WI38 (cell line): ENCODE measurements at regions not wholly inside any gene's neighbourhood (a gene's known extent, or its start where the extent isn't known, plus 50 kb on each side); places are given as distances from the start of the nearest gene placed in this dataset.
"Not testable (repeated sequence)": the region's sequence is repeated elsewhere in the genome, so short reads cannot be mapped to it uniquely, and the experiment has no call there.

Experiments
- H3K4me3 ChIP-seq: 2 replicates; pipeline ENCODE4 v1.5.1; 2011; ENCODE audit warnings: low read depth, mild to moderate bottlenecking, control low read depth, low read length
- TF ChIP-seq, protein P1 (sequence below): IDR thresholded peaks from 2 replicates; pipeline ENCODE4 v1.5.1; 2012; ENCODE audit warnings: low read depth, mild to moderate bottlenecking, control low read depth, low read length

DNA sequence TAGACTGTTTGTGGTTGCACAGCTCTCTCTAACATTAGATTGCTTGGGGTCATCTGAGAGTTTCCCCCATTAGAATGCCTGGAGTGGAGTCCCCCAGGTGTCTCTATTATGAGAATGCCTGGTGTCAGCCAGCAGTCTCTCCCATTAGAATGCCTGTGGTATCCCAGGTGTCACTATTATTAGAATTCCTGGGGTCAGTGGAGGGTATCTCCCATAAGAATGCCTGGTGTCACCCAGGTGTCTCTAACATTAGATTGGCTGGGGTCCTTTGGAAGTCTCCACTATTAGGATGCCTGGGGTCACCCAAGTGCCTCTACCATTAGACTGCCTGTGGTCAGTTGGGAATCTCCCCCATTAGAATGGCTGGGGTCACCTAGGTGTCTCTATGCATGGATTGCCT lies 1495.1 kb downstream of the UQCRFS1 start:
- TF ChIP-seq, protein P1, sequence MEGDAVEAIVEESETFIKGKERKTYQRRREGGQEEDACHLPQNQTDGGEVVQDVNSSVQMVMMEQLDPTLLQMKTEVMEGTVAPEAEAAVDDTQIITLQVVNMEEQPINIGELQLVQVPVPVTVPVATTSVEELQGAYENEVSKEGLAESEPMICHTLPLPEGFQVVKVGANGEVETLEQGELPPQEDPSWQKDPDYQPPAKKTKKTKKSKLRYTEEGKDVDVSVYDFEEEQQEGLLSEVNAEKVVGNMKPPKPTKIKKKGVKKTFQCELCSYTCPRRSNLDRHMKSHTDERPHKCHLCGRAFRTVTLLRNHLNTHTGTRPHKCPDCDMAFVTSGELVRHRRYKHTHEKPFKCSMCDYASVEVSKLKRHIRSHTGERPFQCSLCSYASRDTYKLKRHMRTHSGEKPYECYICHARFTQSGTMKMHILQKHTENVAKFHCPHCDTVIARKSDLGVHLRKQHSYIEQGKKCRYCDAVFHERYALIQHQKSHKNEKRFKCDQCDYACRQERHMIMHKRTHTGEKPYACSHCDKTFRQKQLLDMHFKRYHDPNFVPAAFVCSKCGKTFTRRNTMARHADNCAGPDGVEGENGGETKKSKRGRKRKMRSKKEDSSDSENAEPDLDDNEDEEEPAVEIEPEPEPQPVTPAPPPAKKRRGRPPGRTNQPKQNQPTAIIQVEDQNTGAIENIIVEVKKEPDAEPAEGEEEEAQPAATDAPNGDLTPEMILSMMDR = no peak
- H3K4me3 ChIP-seq = no peak overlapping the region

DNA sequence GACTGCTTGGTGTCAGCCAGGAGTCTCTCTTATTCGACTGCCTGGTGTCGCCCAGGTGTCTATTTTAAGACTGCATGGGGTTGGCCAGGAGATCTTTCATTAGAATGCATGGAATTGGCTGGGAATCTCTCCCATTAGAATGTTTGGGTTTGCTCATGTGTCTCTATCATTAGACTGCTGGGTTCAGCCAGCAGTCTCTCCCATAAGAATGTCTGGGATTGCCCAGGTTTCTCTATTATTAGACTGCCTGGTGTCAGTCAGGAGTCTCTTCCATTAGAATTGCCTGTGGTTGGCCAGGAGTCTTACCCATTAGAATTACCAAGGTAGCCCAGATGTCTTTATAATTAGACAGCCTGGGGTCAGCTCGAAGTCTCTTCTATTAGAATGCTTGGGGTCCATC lies 1496.0 kb downstream of the UQCRFS1 start:
- no peak overlapping the region for H3K4me3 ChIP-seq
- TF ChIP-seq, protein P1 = no peak

DNA sequence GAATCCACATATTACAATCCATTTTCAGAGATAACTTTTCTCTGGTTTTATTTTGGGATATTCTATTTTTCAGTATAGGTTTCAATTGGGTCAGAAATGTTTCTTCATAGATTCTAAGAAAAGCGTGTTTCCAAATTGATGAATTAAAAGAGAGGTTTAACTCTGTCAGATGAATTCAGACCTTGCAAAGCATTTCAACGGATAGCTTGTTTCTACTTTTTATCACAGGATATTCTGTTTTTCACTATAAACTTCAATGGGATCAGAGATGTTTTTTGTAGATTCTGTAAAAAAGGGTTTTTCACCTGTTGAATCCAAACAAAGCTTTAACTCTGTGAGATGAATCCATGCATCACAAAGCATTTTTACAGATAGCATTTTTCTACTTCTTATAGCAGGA lies 1498.1 kb downstream of the UQCRFS1 start:
- TF ChIP-seq, protein P1 = no peak
- H3K4me3 ChIP-seq = no peak overlapping the region

DNA sequence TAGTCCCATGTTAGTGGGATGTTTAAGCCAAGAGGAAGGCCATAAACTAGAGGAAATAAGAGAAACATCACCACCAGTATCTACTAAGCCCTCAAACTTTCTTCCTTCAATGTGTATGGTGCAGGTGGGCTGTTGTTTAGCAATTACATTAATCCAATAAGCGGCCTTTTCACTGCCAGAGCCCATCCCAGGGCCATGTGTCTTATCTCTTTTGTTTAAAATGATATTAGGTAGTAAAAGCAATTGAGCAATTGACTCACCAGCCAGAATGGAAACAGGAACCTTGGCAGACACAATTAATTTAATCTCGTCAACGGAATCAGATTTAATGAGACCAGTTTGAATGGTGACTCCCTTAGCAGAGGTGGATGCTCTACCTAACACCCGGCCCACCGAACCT lies 1503.5 kb downstream of the UQCRFS1 start:
- H3K4me3 ChIP-seq = no peak overlapping the region
- TF ChIP-seq, protein P1 = no peak

DNA sequence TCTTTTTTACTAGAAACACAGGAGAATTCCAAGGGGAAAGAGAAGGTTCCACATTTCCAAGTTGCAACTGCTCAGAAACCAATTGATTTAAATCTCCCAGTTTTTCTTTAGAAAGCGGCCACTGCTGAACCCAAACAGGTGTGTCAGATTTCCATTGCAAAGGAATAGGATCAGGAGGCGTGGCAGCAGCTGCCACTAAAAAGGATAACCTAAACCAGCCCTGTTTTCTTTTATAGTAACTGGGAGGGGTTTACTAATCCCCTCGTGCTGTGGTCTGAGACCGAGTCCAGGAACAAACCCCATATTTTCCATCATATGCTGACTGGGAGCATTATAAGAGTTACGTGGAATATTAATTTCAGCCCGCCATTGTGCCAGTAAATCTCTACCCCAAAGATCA lies 1504.0 kb downstream of the UQCRFS1 start:
- not testable (repeated sequence) for H3K4me3 ChIP-seq

DNA sequence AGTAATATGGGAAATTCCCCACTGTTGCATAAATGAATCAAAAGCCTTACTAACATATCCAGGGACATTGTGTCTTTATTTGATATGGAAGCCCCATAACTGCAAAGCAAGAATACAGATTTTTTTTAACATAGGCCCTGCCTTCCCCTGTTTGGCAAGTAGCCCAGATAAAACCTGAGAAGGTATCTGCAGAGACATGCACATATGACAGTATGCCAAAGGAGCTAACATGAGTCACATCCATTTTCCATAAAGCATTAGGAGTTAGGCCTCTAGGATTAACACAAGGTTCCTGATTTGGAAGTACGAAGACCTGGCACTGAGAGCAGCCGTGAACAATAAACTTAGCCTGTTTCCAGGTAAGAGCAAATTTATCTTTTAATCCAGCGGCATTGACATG lies 1505.9 kb downstream of the UQCRFS1 start:
- not testable (repeated sequence) for H3K4me3 ChIP-seq

DNA sequence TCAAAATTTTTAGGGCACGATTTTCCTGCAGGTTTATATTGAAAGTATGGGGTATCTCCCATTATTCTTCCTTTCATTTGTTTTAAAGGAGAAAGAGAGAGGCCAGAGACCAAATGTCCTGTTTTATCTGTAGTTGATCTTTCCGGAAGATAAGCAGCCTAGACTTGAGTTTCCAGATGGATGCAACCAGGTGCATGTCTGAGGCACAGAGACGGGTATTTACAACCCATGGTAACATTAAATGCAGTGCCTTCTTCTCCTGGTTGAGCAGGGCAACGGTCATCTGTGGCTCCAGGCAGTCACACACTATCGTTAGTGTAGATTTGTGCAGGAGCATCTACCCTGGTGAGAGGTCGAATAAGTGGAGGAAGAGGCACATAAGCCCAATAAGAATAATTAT lies 1507.1 kb downstream of the UQCRFS1 start:
- H3K4me3 ChIP-seq = no peak overlapping the region
- TF ChIP-seq, protein P1 = no peak

DNA sequence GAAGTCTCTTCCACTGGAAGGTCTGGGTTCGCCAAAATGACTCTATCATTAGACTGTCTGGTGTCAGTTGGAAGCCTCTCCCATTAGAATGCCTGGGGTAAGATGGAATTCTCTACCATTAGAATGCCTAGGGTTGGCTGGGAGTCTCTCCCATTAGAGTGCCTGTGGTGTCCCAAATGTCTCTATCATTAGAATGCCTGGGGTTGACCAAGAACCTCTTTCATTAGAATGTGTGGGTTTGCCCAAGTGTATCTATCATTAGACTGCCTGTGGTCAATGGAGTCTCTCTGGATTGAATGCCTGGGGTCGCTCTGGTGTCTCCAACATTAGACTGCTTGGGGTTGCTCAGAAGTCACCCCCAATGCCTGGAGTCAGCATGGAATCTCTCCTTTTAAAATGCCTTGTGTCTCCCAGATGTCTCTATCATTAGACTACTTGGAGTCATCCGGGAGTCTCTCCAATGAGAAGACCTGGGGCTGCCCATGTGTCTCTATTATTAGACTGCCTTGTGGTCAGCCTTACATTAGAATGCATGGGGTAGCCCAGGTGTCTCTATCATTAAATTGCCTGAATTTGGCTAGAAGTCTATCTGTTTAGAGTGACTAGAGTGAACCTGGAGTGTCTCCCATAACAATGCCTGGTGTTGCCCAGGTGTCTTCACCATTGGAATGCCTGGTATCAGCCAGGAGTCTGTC lies 1518.4 kb downstream of the UQCRFS1 start:
- TF ChIP-seq, protein P1 = no peak
- H3K4me3 ChIP-seq = no peak overlapping the region
